ENCODE measurements at regions not wholly inside any gene's neighbourhood (a gene's known extent, or its start where the extent isn't known, plus 50 kb on each side); places are given as distances from the start of the nearest gene placed in this dataset.

GRCh38 chr18:24941174-24941951, 410.6 kb downstream of the ZNF521 start:
- TF ChIP-seq, protein P1, sequence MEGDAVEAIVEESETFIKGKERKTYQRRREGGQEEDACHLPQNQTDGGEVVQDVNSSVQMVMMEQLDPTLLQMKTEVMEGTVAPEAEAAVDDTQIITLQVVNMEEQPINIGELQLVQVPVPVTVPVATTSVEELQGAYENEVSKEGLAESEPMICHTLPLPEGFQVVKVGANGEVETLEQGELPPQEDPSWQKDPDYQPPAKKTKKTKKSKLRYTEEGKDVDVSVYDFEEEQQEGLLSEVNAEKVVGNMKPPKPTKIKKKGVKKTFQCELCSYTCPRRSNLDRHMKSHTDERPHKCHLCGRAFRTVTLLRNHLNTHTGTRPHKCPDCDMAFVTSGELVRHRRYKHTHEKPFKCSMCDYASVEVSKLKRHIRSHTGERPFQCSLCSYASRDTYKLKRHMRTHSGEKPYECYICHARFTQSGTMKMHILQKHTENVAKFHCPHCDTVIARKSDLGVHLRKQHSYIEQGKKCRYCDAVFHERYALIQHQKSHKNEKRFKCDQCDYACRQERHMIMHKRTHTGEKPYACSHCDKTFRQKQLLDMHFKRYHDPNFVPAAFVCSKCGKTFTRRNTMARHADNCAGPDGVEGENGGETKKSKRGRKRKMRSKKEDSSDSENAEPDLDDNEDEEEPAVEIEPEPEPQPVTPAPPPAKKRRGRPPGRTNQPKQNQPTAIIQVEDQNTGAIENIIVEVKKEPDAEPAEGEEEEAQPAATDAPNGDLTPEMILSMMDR (IDR thresholded peaks at IDR 0.05): no peak
- TF ChIP-seq EZH2 (IDR thresholded peaks at IDR 0.05; ENCODE audit: borderline replicate concordance, insufficient read depth, low read depth, low read length, poor library complexity, severe bottlenecking): no peak

Data from B cell (primary cell).